CD14-positive monocyte (primary cell): ENCODE measurements at regions not wholly inside any gene's neighbourhood (a gene's known extent, or its start where the extent isn't known, plus 50 kb on each side); places are given as distances from the start of the nearest gene placed in this dataset.

Experiments
- DNase-seq, 3 donors: peaks; one replicate each; pipeline ENCODE4 v3.0.0-alpha.2; 2011 to 2022
- H2AFZ ChIP-seq: 2 replicates; pipeline ENCODE4 v1.6.0; 2012; ENCODE audit warnings: mild to moderate bottlenecking, low read depth, low read length, inconsistent platforms; ENCODE audit not compliant: insufficient read depth, poor library complexity, severe bottlenecking
- H3K27ac ChIP-seq, 2 donors: 1 replicate in 1 of 2; 2 replicates in 1 of 2; pipeline ENCODE4 v1.5.1; 2012 to 2013; ENCODE audit warnings: low read length in 2 of 2, control low read depth in 1 of 2, inconsistent platforms in 1 of 2, low read depth in 1 of 2, mild to moderate bottlenecking in 1 of 2
- H3K27me3 ChIP-seq, 2 donors: one replicate each; pipeline versions ENCODE4 v1.6.0 to v1.6.1; 2011 to 2013; ENCODE audit warnings: low read length in 2 of 2; ENCODE audit not compliant: control insufficient read depth in 2 of 2, insufficient read depth in 2 of 2
- H3K36me3 ChIP-seq, 2 donors: replicated peaks in 1 of 2; 1 replicate in 1 of 2; 2 replicates in 1 of 2; pipeline versions ENCODE4 v1.5.1 to v1.6.1; 2012 to 2013; ENCODE audit warnings: low read length in 2 of 2, control low read depth in 1 of 2, inconsistent platforms in 1 of 2, mild to moderate bottlenecking in 1 of 2; ENCODE audit not compliant: insufficient read depth in 2 of 2, control insufficient read depth in 1 of 2
- H3K4me1 ChIP-seq, 2 donors: 1 replicate in 1 of 2; 2 replicates in 1 of 2; pipeline versions ENCODE4 v1.5.1 to v1.6.1; 2012 to 2013; ENCODE audit warnings: low read length in 2 of 2, control low read depth in 1 of 2, inconsistent platforms in 1 of 2, mild to moderate bottlenecking in 1 of 2, moderate library complexity in 1 of 2; ENCODE audit not compliant: insufficient read depth in 2 of 2, control insufficient read depth in 1 of 2
- H3K4me2 ChIP-seq: replicated peaks from 2 replicates; pipeline ENCODE3; 2012; ENCODE audit warnings: low read length, moderate library complexity, mild to moderate bottlenecking; ENCODE audit not compliant: poor library complexity, severe bottlenecking; ENCODE audit errors: extremely low read depth
- H3K4me3 ChIP-seq, 3 experiments: fragments of 200-600 bp in 1 of 3; sonication (generic) in 1 of 3; replicated peaks in 1 of 3; 1 replicate in 2 of 3; 2 replicates in 1 of 3; pipeline ENCODE4 v1.5.1; 2011 to 2013; ENCODE audit warnings: low read length in 3 of 3, mild to moderate bottlenecking in 3 of 3, control low read depth in 2 of 3, low read depth in 2 of 3, inconsistent platforms in 1 of 3, moderate library complexity in 1 of 3
- H3K79me2 ChIP-seq: 2 replicates; pipeline ENCODE4 v1.6.0; 2012; ENCODE audit warnings: mild to moderate bottlenecking, control low read depth, inconsistent platforms, low read length, moderate library complexity; ENCODE audit not compliant: insufficient read depth
- H3K9ac ChIP-seq: 2 replicates; pipeline ENCODE4 v1.6.0; 2017; ENCODE audit warnings: low read length, mild to moderate bottlenecking; ENCODE audit not compliant: insufficient read depth, poor library complexity, severe bottlenecking
- H3K9me3 ChIP-seq, 2 donors: replicated peaks in 1 of 2; 1 replicate in 1 of 2; 2 replicates in 1 of 2; pipeline versions ENCODE4 v1.5.1 to v1.6.1; 2012 to 2013; ENCODE audit warnings: low read length in 2 of 2, control low read depth in 1 of 2; ENCODE audit not compliant: control insufficient read depth in 1 of 2, insufficient read depth in 1 of 2
- H4K20me1 ChIP-seq: 2 replicates; pipeline ENCODE4 v1.6.0; 2012; ENCODE audit warnings: mild to moderate bottlenecking, low read length, control low read depth, moderate library complexity; ENCODE audit not compliant: insufficient read depth
- H3K27ac Mint-ChIP-seq, 7 donors: one replicate each; pipeline ENCODE4 v1.8.0; 2020; ENCODE audit warnings: mild to moderate bottlenecking in 7 of 7, mixed read lengths in 7 of 7, moderate library complexity in 6 of 7, inconsistent platforms in 2 of 7
- H3K27me3 Mint-ChIP-seq, 3 donors: one replicate each; pipeline ENCODE4 v1.8.0; 2021 to 2022; ENCODE audit warnings: low read depth in 3 of 3, mild to moderate bottlenecking in 3 of 3, mixed read lengths in 3 of 3, moderate library complexity in 3 of 3, inconsistent platforms in 1 of 3
- H3K36me3 Mint-ChIP-seq, 2 donors: one replicate each; pipeline ENCODE4 v1.8.0; 2020; ENCODE audit warnings: mixed read lengths in 2 of 2, inconsistent platforms in 1 of 2, mild to moderate bottlenecking in 1 of 2
- H3K4me1 Mint-ChIP-seq: one replicate; pipeline ENCODE4 v1.8.0; 2020; ENCODE audit warnings: mild to moderate bottlenecking, mixed read lengths
- H3K4me3 Mint-ChIP-seq, 2 donors: one replicate each; pipeline ENCODE4 v1.8.0; 2020; ENCODE audit warnings: mild to moderate bottlenecking in 2 of 2, mixed read lengths in 2 of 2, moderate library complexity in 1 of 2
- H3K9me3 Mint-ChIP-seq, 7 donors: one replicate each; pipeline ENCODE4 v1.8.0; 2020 to 2022; ENCODE audit warnings: mixed read lengths in 7 of 7, mild to moderate bottlenecking in 6 of 7, moderate library complexity in 6 of 7, inconsistent platforms in 2 of 7
- CTCF ChIP-seq: fragments of 200-600 bp; IDR thresholded peaks from one replicate; pipeline ENCODE4 v1.8.0; 2022; ENCODE audit warnings: antibody characterized with exemption, mild to moderate bottlenecking
- WGBS: methylation state at CpG from one replicate; pipeline ENCODE4 v1.1.5; 2013; ENCODE audit warnings: missing lambda C conversion rate; ENCODE audit not compliant: insufficient coverage; 5-methylcytosine and 5-hydroxymethylcytosine counted together
- intact Hi-C, 2 donors: fragments of 100-400 bp; cut with micrococcal nuclease; formaldehyde crosslinking; loops; one replicate each; pipeline versions ENCODE4 v1.15.0 to v1.15.1; 2023

GRCh38 chr2:242064364-242065250 is 195.1 kb downstream of the RTP5 start:
- no peak overlapping the region for H3K4me2 ChIP-seq
- H3K27ac ChIP-seq = no peak overlapping the region
- no peak for DNase-seq
- Mint-ChIP-seq H3K36me3 (no peaks in the 10 kb centered on the region), H3K4me3 (no peak overlapping the region), H3K4me1 (no peaks in the 10 kb centered on the region), H3K27ac (no peak overlapping the region), H3K9me3 (peaks cover 2 to 16% (median 12%) of the 10 kb centered on the region in 7 donors), H3K27me3 (peaks cover 15 to 36% (median 20%) of the 10 kb centered on the region in 3 donors)
- TF ChIP-seq CTCF = no peak
- no peaks in the 10 kb centered on the region for H4K20me1 ChIP-seq
- no peak overlapping the region for H3K9ac ChIP-seq
- no peaks in the 10 kb centered on the region for H3K36me3 ChIP-seq
- WGBS = 98% methylated on average over 16 of the region's 19 CpGs
- peaks cover 0 to 4% of the 10 kb centered on the region in 2 donors for H3K27me3 ChIP-seq
- peaks cover 4% of the 10 kb centered on the region in 2 donors for H3K9me3 ChIP-seq
- no peaks in the 10 kb centered on the region for H3K4me1 ChIP-seq
- H2AFZ ChIP-seq = no peak overlapping the region
- no peak overlapping the region for H3K4me3 ChIP-seq
- intact Hi-C loops = no loop called here
- no peaks in the 10 kb centered on the region for H3K79me2 ChIP-seq

DNA sequence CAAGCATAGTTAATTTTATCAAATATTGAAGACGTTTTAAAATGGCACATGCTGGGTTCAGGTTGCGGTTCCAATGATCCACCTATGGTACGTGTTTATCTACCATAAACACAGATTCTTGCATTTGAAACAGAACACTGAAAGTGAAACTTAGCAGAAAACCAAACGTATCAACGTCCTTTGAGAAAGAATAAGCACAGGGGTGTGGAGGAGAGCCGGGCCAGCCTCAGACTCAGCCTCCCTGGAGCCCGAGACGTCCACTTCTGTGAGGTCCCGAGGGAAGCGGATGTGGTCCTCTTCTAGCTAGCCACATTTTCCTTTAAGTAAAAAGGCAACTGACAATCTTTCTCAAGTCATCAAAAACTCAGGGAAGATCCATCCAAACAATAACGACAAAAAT is 195.9 kb downstream of the RTP5 start:
- no peak overlapping the region for H3K27ac ChIP-seq
- no peaks in the 10 kb centered on the region for H3K79me2 ChIP-seq
- Mint-ChIP-seq H3K4me3 (peak overlapping the region in 1 of 2 donors; percentile 24), H3K27me3 (peaks cover 15 to 37% (median 20%) of the 10 kb centered on the region in 3 donors), H3K4me1 (no peaks in the 10 kb centered on the region), H3K27ac (no peak overlapping the region), H3K36me3 (no peaks in the 10 kb centered on the region), H3K9me3 (peaks cover 2 to 11% (median 9%) of the 10 kb centered on the region in 7 donors)
- peaks cover 3 to 4% of the 10 kb centered on the region in 2 donors for H3K9me3 ChIP-seq
- no peaks in the 10 kb centered on the region for H3K36me3 ChIP-seq
- no peak overlapping the region for H3K9ac ChIP-seq
- DNase-seq = no peak
- no peak for TF ChIP-seq CTCF
- no peak overlapping the region for H3K4me2 ChIP-seq
- no peaks in the 10 kb centered on the region for H3K4me1 ChIP-seq
- no peaks in the 10 kb centered on the region for H4K20me1 ChIP-seq
- WGBS = 92% methylated on average over 5 of the region's 11 CpGs
- H3K4me3 ChIP-seq = no peak overlapping the region
- no peak overlapping the region for H2AFZ ChIP-seq
- intact Hi-C loops = no loop called here
- peaks cover 0 to 4% of the 10 kb centered on the region in 2 donors for H3K27me3 ChIP-seq
